WERI-Rb-1 (cell line): ENCODE measurements at regions not wholly inside any gene's neighbourhood (a gene's known extent, or its start where the extent isn't known, plus 50 kb on each side); places are given as distances from the start of the nearest gene placed in this dataset.
A peak's percentile ranks its signal among the peaks of the same experiment; 100 is the strongest.

Experiments used
- DNase-seq: peaks from one replicate; pipeline ENCODE4 v3.0.0-alpha.2; 2020
- H3K27ac ChIP-seq: fragments of 250-450 bp; sonication (Bioruptor Pico); 2 replicates; pipeline ENCODE4 v1.5.1; 2020; ENCODE audit warnings: mild to moderate bottlenecking, moderate library complexity
- H3K27me3 ChIP-seq: fragments of 250-450 bp; sonication (Bioruptor Pico); 2 replicates; pipeline ENCODE4 v1.5.1; 2021; ENCODE audit warnings: mild to moderate bottlenecking, low read depth, moderate library complexity; ENCODE audit not compliant: insufficient read depth, severe bottlenecking
- H3K36me3 ChIP-seq: fragments of 250-450 bp; sonication (Bioruptor Pico); 2 replicates; pipeline ENCODE4 v1.5.1; 2020; ENCODE audit warnings: mild to moderate bottlenecking, moderate library complexity
- H3K4me3 ChIP-seq: 2 replicates; pipeline ENCODE4 v1.5.1; 2011; ENCODE audit warnings: low read depth, mild to moderate bottlenecking, control low read depth, low read length
- H3K9me3 ChIP-seq: fragments of 250-450 bp; sonication (Bioruptor Pico); 2 replicates; pipeline ENCODE4 v1.5.1; 2021; ENCODE audit warnings: mild to moderate bottlenecking, moderate library complexity; ENCODE audit not compliant: severe bottlenecking
- TF ChIP-seq, protein P1 (sequence below): IDR thresholded peaks from 2 replicates; pipeline ENCODE4 v1.5.1; 2011; ENCODE audit warnings: low read depth, mild to moderate bottlenecking, control low read depth, inconsistent platforms, low read length

DNA sequence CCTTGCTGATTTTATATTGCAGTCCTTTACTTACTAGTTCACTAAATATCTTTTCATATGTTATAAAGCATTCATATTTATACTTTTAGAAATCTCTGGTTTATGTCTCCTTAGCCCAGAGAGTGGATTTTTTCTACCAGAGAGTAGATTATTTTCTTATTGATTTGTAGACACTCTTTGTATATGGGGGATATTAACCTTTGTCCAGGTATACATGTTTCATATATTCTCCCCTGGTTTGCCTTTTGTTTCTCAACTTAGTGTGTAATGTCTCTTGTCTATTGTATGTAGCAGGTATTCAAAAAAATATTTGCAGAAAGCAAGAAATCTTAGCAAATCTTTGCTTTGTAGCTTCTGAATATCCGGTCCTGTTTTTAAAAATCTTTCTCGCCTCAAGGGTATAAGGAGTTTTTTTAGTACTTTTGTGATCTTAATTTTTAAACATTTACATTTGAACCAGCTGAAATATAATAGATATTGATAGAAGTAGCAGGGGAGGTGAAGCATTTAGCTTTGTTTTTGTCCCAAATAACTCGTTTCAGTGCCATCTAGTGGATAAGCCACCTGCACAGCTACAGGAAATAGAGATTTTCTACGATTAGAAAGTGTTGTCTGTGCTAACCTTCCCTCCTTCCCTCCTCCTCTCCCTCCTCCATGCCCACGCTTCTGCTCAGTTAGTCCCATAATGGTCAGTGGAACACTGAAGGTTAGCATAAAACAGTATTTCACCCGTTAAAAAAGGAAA is 97.0 kb downstream of the PHETA1 start:
- no peak for DNase-seq
- Histone ChIP-seq H3K27me3 (no peaks in the 10 kb centered on the region), H3K27ac (no peak overlapping the region), H3K4me3 (no peak overlapping the region), H3K9me3 (no peaks in the 10 kb centered on the region), H3K36me3 (no peaks in the 10 kb centered on the region)
- TF ChIP-seq, protein P1, sequence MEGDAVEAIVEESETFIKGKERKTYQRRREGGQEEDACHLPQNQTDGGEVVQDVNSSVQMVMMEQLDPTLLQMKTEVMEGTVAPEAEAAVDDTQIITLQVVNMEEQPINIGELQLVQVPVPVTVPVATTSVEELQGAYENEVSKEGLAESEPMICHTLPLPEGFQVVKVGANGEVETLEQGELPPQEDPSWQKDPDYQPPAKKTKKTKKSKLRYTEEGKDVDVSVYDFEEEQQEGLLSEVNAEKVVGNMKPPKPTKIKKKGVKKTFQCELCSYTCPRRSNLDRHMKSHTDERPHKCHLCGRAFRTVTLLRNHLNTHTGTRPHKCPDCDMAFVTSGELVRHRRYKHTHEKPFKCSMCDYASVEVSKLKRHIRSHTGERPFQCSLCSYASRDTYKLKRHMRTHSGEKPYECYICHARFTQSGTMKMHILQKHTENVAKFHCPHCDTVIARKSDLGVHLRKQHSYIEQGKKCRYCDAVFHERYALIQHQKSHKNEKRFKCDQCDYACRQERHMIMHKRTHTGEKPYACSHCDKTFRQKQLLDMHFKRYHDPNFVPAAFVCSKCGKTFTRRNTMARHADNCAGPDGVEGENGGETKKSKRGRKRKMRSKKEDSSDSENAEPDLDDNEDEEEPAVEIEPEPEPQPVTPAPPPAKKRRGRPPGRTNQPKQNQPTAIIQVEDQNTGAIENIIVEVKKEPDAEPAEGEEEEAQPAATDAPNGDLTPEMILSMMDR: peak; percentile 40; the same call in 1 of the 2 replicates

DNA sequence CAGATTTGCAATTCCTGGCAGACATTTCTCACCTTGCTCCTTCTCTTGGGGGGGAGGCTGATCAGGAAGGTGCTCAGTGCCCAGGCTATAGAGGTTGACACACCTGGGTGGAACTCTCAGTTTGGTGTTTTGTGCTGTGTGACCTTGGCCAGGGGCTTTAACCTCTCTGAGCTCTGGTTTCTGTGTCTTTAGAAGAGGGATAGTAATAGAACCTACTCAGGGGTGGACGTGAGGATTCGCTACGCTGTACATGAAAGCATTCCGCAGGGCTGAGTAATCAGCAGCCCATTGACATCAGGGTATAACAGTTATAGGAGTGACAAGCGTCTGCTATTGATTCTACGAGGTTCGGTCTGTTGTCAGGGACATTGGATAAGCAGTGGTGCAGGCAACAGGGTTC is 98.1 kb downstream of the PHETA1 start:
- Histone ChIP-seq H3K9me3 (no peaks in the 10 kb centered on the region), H3K36me3 (no peaks in the 10 kb centered on the region), H3K27me3 (no peaks in the 10 kb centered on the region), H3K27ac (no peak overlapping the region), H3K4me3 (no peak overlapping the region)
- no peak for DNase-seq
- TF ChIP-seq, protein P1: no peak

DNA sequence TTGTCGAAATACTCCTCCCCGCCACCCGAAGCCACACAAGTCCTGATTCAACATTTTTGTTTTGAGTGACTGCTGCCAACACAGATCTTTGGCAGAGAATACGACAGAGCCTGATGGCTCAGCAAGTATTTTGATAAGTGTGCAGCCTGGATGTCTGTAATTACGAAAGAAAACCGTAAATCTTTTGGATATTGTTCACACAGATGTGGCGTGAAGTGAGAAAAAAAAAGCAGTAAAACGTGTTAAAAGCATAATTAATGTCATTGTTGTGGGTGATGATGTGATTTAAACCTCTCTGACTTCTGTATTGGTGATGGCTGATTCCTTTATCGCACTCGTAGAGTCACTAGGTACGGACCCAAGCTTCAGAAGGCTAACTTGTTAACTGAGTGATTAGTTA is 98.7 kb downstream of the PHETA1 start:
- no peak for DNase-seq
- Histone ChIP-seq H3K9me3 (no peaks in the 10 kb centered on the region), H3K4me3 (no peak overlapping the region), H3K36me3 (no peaks in the 10 kb centered on the region), H3K27me3 (no peaks in the 10 kb centered on the region), H3K27ac (no peak overlapping the region)
- TF ChIP-seq, protein P1: no peak

DNA sequence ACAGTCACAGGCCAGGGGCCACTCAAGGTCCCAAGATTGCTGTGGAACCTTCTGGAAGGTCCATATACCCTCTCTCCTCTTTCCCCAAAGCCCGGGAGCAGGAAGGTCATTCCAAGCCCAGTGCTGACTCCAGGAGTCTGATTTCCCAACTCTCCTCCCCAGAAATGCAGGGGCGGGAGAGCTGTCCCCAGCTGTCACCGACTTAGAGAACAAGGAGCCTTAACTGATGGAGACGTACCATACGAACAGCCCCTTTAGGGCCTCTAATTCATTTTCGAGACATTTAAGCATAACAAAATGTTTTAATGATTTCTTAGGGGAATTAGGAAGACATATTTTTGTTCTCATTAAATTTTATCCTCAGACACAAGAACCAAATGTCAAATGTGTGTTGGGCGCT is 99.2 kb downstream of the PHETA1 start:
- Histone ChIP-seq H3K4me3 (no peak overlapping the region), H3K36me3 (no peaks in the 10 kb centered on the region), H3K27ac (no peak overlapping the region), H3K9me3 (no peaks in the 10 kb centered on the region), H3K27me3 (no peaks in the 10 kb centered on the region)
- no peak for DNase-seq
- TF ChIP-seq, protein P1: no peak

DNA sequence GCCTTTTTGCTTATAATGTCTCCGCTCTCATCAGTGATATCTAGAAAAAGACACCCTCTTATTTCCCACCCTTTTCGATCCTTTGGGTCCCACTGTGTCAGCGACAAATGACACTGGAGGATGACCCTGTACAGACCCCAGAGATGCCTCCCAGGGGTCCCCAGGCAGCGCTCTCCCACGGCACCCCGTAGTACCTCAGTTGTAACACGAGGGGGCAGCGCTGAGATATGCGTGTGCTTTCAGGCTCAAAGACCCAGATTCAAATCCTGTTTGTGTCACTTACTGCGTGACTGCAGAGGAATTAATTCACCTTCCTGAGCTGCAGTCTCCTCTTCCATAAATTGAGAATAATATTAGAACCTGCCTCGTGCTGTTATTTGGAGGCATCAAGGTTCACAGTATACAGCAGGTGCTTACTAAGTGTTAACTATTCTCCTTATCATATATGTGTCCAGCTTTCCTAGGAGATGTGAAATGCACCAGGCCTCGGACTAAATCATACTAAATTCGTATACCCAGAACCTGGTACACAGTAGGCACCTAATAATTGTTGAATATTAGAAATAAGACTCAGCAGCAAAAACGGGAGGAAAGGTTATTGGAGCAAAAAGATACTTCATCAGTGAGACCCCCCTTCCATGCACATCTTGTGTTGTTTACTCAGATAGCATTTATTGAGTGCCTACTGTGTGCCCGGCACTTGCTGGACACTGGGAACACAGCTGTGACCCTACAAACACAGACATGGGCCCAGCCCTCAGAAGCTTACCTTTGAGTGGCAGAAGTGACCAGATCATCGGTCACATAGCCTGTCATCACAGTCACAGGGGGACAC is 99.9 kb downstream of the PHETA1 start:
- no peak overlapping the region for H3K4me3 ChIP-seq
- no peak overlapping the region for H3K27ac ChIP-seq
- no peaks in the 10 kb centered on the region for H3K27me3 ChIP-seq
- TF ChIP-seq, protein P1: peak; percentile 67
- no peaks in the 10 kb centered on the region for H3K36me3 ChIP-seq
- H3K9me3 ChIP-seq: no peaks in the 10 kb centered on the region
- no peak for DNase-seq
